SK-N-SH (cell line): ENCODE measurements at regions not wholly inside any gene's neighbourhood (a gene's known extent, or its start where the extent isn't known, plus 50 kb on each side); places are given as distances from the start of the nearest gene placed in this dataset.

ENCODE experiments used
- CTCF ChIA-PET: fragments of 300-600, 350-600 bp; formaldehyde crosslinking; extraction: SDS; loops from one replicate; lab custom pipeline; 2021; lab: Yijun Ruan, JAX
- POLR2A ChIA-PET: fragments of 350-600 bp; sonication (Branson Sonifier 250); formaldehyde crosslinking; extraction: SDS; loops from one replicate; lab custom pipeline; 2020; ENCODE audit warnings: antibody characterized with exemption, inconsistent platforms; lab: Yijun Ruan, JAX
- DNase-seq: peaks from one replicate; pipeline ENCODE4 v3.0.0; 2012
- H2AFZ ChIP-seq: fragments of 200-600 bp; sonication (generic); 2 replicates; pipeline ENCODE4 v1.8.1; 2016; ENCODE audit warnings: antibody characterized with exemption, mild to moderate bottlenecking, low read depth
- H3F3A ChIP-seq: fragments of 200-600 bp; sonication (generic); replicated peaks from 2 replicates; pipeline ENCODE3; 2016; ENCODE audit warnings: antibody characterized with exemption, mild to moderate bottlenecking; ENCODE audit not compliant: insufficient read depth
- H3K27ac ChIP-seq, 2 experiments: fragments of 200-500 bp in 1 of 2; fragments of 200-600 bp in 1 of 2; sonication (Bioruptor generic) in 1 of 2; sonication (generic), shearing (Covaris generic) in 1 of 2; 2 replicates each; pipeline versions ENCODE4 v1.5.1 to v1.6.1; 2014 to 2016; ENCODE audit warnings: low read depth in 2 of 2, inconsistent platforms in 1 of 2, low read length in 1 of 2, mild to moderate bottlenecking in 1 of 2, mixed read lengths in 1 of 2
- H3K27me3 ChIP-seq: fragments of 200-600 bp; sonication (generic), shearing (Covaris generic); 2 replicates; pipeline ENCODE4 v1.6.1; 2016; ENCODE audit warnings: mixed run types; ENCODE audit not compliant: insufficient read depth
- H3K36me3 ChIP-seq, 2 experiments: fragments of 200-500 bp in 1 of 2; fragments of 200-600 bp in 1 of 2; sonication (Bioruptor generic) in 1 of 2; sonication (generic) in 1 of 2; replicated peaks in 1 of 2; 2 replicates each; pipeline versions ENCODE3 to v1.5.1; 2014 to 2016; ENCODE audit warnings: low read length in 1 of 2, mild to moderate bottlenecking in 1 of 2; ENCODE audit not compliant: insufficient read depth in 2 of 2, control insufficient read depth in 1 of 2
- H3K4me1 ChIP-seq, 2 experiments: fragments of 200-500 bp in 1 of 2; fragments of 200-600 bp in 1 of 2; sonication (Bioruptor generic) in 1 of 2; sonication (generic), shearing (Covaris generic) in 1 of 2; 2 replicates each; pipeline versions ENCODE4 v1.5.1 to v1.6.1; 2014 to 2016; ENCODE audit warnings: low read depth in 1 of 2, low read length in 1 of 2, mixed run types in 1 of 2; ENCODE audit not compliant: insufficient read depth in 2 of 2, control insufficient read depth in 1 of 2
- H3K4me2 ChIP-seq: fragments of 200-600 bp; sonication (generic), shearing (Covaris generic); 2 replicates; pipeline ENCODE4 v1.6.1; 2017; ENCODE audit warnings: mixed run types
- H3K4me3 ChIP-seq, 2 experiments: fragments of 200-500 bp in 1 of 2; fragments of 200-600 bp in 1 of 2; sonication (Bioruptor generic) in 1 of 2; sonication (generic), shearing (Covaris generic) in 1 of 2; 2 replicates each; pipeline versions ENCODE4 v1.5.1 to v1.8.1; 2014 to 2016; ENCODE audit warnings: low read depth in 2 of 2, inconsistent platforms in 1 of 2, low read length in 1 of 2, mild to moderate bottlenecking in 1 of 2, mixed read lengths in 1 of 2, moderate library complexity in 1 of 2
- H3K79me2 ChIP-seq: fragments of 200-600 bp; sonication (generic); 2 replicates; pipeline ENCODE4 v1.8.1; 2017; ENCODE audit warnings: mild to moderate bottlenecking; ENCODE audit not compliant: insufficient read depth
- H3K9ac ChIP-seq: fragments of 200-600 bp; sonication (generic); 2 replicates; pipeline ENCODE4 v1.6.1; 2017; ENCODE audit warnings: mixed run types
- H3K9me2 ChIP-seq: fragments of 200-600 bp; sonication (generic); 2 replicates; pipeline ENCODE4 v1.6.1; 2017; ENCODE audit warnings: mixed run types
- H3K9me3 ChIP-seq: fragments of 200-600 bp; sonication (generic); 2 replicates; pipeline ENCODE4 v1.6.1; 2017; ENCODE audit warnings: mixed run types, mild to moderate bottlenecking, moderate library complexity
- H4K20me1 ChIP-seq: fragments of 200-600 bp; sonication (generic); 2 replicates; pipeline ENCODE4 v1.6.1; 2017; ENCODE audit warnings: mild to moderate bottlenecking, mixed run types; ENCODE audit not compliant: insufficient read depth
- EZH2phosphoT487 ChIP-seq: fragments of 200-600 bp; sonication (generic); IDR thresholded peaks from 2 replicates; pipeline ENCODE4 v1.6.1; 2017; ENCODE audit warnings: low read depth, mixed run types, mild to moderate bottlenecking, antibody characterized with exemption, moderate library complexity, borderline replicate concordance
- FOSL2 ChIP-seq: IDR thresholded peaks from 2 replicates; pipeline ENCODE4 v1.4.0; 2012; ENCODE audit warnings: low read depth, mild to moderate bottlenecking, moderate library complexity, borderline replicate concordance
- GATA2 ChIP-seq: sonication (generic); formaldehyde crosslinking; IDR thresholded peaks from 2 replicates; pipeline ENCODE4 v1.5.0; 2020; ENCODE audit warnings: mild to moderate bottlenecking, missing genetic modification reagents
- IRF3 ChIP-seq: fragments of 150-350 bp; IDR thresholded peaks from 2 replicates; pipeline ENCODE4 v1.6.1; 2016; ENCODE audit warnings: mild to moderate bottlenecking, low read depth, low read length
- MXI1 ChIP-seq: IDR thresholded peaks from 2 replicates; pipeline ENCODE4 v1.6.1; 2012; ENCODE audit warnings: mild to moderate bottlenecking, low read depth, low read length, improper control_type of control experiment
- NFIC ChIP-seq: IDR thresholded peaks from 2 replicates; pipeline ENCODE4 v1.4.0; 2012; ENCODE audit warnings: borderline replicate concordance
- PBX3 ChIP-seq: IDR thresholded peaks from 2 replicates; pipeline ENCODE4; 2012
- RCOR1 ChIP-seq: fragments of 150-350 bp; IDR thresholded peaks from 2 replicates; pipeline ENCODE4 v1.6.1; 2017; ENCODE audit warnings: antibody characterized with exemption, low read length
- RXRA ChIP-seq: IDR thresholded peaks from 2 replicates; pipeline ENCODE4 v1.4.0; 2012; ENCODE audit warnings: low read depth, mild to moderate bottlenecking, borderline replicate concordance
- TCF12 ChIP-seq: IDR thresholded peaks from 2 replicates; pipeline ENCODE4 v1.4.0; 2012
- USF1 ChIP-seq: IDR thresholded peaks from 2 replicates; pipeline ENCODE4 v1.4.0; 2012; ENCODE audit warnings: low read depth, borderline replicate concordance
- USF2 ChIP-seq: fragments of 150-350 bp; IDR thresholded peaks from 2 replicates; pipeline ENCODE4 v1.6.1; 2017; ENCODE audit warnings: antibody characterized with exemption, low read length, low read depth, borderline replicate concordance
- WGBS: methylation state at CpG from one replicate; pipeline ENCODE4 v1.1.6; 2017; ENCODE audit warnings: low lambda C conversion rate; 5-methylcytosine and 5-hydroxymethylcytosine counted together
- TF ChIP-seq, protein P1 (sequence below): fragments of 200-600 bp; sonication (generic); IDR thresholded peaks from 2 replicates; pipeline ENCODE4 v1.6.1; 2017; ENCODE audit warnings: antibody characterized with exemption, mild to moderate bottlenecking, moderate library complexity

DNA sequence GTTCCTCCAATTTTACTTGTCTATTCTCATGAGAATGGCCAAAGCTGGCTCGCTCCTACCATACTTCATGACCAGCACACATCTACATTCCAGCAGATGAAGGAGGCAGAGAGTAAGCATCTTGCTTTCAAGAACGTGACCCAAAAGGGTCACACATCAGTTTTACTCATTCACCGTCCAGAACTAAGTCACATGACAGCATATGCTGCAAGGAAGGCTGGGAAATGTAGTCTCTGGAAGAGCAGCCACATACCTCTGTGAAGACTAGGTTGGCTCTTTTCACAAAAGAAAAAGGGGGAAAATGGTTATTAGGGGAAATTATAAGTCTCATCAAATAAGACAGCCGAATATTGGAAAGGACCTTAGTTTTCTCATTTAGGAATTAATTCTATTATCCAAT lies 835.3 kb downstream of the EPHA4 start:
- H3K27ac ChIP-seq: no peak overlapping the region
- TF ChIP-seq RCOR1: no peak
- peak; percentile 65 for TF ChIP-seq USF1
- H2AFZ ChIP-seq: no peak overlapping the region
- no peaks in the 10 kb centered on the region for H3K79me2 ChIP-seq
- no peaks in the 10 kb centered on the region for H4K20me1 ChIP-seq
- no peaks in the 10 kb centered on the region for H3K9me2 ChIP-seq
- DNase-seq: no peak
- H3K4me3 ChIP-seq: no peak overlapping the region
- H3K4me1 ChIP-seq: no peaks in the 10 kb centered on the region
- no peaks in the 10 kb centered on the region for H3K9me3 ChIP-seq
- H3K36me3 ChIP-seq: no peaks in the 10 kb centered on the region
- ChIA-PET POLR2A (no interaction called here), CTCF (interaction anchor here (0.8 kb wide), 1 partner anchor 53 kb away, joined by 3 read pairs; no protein-coding TSS in a partner anchor)
- no peak overlapping the region for H3K9ac ChIP-seq
- no peak overlapping the region for H3K4me2 ChIP-seq
- no peaks in the 10 kb centered on the region for H3F3A ChIP-seq
- WGBS: 0% methylated on average over 4 of the region's 4 CpGs
- H3K27me3 ChIP-seq: no peaks in the 10 kb centered on the region

DNA sequence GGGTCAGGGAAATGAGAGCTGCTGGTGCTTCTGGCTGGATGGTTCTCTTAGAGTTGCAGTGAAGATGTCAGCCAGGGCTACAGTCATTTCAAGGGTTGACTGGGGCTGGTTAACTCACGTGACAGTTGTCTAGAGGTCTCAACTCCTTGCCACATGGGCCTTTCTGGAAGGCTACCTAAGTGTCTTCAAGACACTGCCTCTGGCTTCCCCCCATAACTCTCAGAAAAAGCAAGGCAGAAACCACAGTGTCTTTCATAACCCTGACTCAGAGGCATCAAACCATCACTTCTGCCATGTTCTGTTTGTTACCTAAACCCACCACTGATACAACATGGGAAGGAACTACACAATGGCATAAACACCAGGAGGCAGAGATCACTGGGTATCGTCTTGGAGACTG lies 828.9 kb downstream of the EPHA4 start:
- Histone ChIP-seq H3K4me1 (no peaks in the 10 kb centered on the region), H3K4me2 (no peak overlapping the region), H3K36me3 (no peaks in the 10 kb centered on the region), H4K20me1 (no peaks in the 10 kb centered on the region), H3K9me3 (no peaks in the 10 kb centered on the region), H3K9me2 (no peaks in the 10 kb centered on the region), H3K4me3 (no peak overlapping the region), H3K9ac (no peak overlapping the region), H3F3A (no peaks in the 10 kb centered on the region), H2AFZ (no peak overlapping the region), H3K79me2 (no peaks in the 10 kb centered on the region), H3K27ac (no peak overlapping the region), H3K27me3 (no peaks in the 10 kb centered on the region)
- ChIA-PET CTCF (no interaction called here), POLR2A (no interaction called here)
- 2% methylated on average over 2 of the region's 2 CpGs for WGBS
- TF ChIP-seq USF2: no peak
- TF ChIP-seq EZH2phosphoT487: no peak
- no peak for TF ChIP-seq PBX3
- no peak for TF ChIP-seq NFIC
- no peak for TF ChIP-seq FOSL2
- no peak for DNase-seq

DNA sequence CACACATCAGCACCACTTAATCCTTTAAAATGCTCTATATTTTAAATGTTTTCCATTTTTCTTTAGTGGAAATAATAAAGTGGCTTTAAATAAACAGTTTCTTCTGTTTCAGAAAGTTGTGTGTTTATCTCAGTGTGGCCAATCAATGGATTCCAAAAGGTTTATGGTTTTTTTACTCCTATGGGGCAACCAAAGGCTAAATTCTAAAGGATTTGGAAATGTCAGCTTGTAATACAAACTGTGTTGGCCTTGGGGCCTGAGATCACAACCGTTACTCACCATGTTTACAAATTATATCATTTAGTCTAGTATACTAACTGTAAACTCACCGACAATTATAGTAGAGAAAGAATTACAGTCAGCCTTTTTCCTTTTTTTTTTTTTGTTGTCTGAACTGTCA lies 827.2 kb downstream of the EPHA4 start:
- H3K79me2 ChIP-seq: no peaks in the 10 kb centered on the region
- 2% methylated on average over 2 of the region's 2 CpGs for WGBS
- CTCF ChIA-PET: no interaction called here
- no peak for TF ChIP-seq RXRA
- TF ChIP-seq, protein P1, sequence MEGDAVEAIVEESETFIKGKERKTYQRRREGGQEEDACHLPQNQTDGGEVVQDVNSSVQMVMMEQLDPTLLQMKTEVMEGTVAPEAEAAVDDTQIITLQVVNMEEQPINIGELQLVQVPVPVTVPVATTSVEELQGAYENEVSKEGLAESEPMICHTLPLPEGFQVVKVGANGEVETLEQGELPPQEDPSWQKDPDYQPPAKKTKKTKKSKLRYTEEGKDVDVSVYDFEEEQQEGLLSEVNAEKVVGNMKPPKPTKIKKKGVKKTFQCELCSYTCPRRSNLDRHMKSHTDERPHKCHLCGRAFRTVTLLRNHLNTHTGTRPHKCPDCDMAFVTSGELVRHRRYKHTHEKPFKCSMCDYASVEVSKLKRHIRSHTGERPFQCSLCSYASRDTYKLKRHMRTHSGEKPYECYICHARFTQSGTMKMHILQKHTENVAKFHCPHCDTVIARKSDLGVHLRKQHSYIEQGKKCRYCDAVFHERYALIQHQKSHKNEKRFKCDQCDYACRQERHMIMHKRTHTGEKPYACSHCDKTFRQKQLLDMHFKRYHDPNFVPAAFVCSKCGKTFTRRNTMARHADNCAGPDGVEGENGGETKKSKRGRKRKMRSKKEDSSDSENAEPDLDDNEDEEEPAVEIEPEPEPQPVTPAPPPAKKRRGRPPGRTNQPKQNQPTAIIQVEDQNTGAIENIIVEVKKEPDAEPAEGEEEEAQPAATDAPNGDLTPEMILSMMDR: no peak
- no peak for TF ChIP-seq IRF3
- no peak for TF ChIP-seq MXI1
- TF ChIP-seq GATA2 (CRISPR knock-in tag): no peak
- TF ChIP-seq TCF12: no peak
- H4K20me1 ChIP-seq: no peaks in the 10 kb centered on the region
- no peaks in the 10 kb centered on the region for H3K4me1 ChIP-seq
- no peaks in the 10 kb centered on the region for H3K9me2 ChIP-seq
- POLR2A ChIA-PET: no interaction called here
- H3K4me2 ChIP-seq: no peak overlapping the region
- DNase-seq: no peak
- H3K4me3 ChIP-seq: no peak overlapping the region
- H3K27me3 ChIP-seq: no peaks in the 10 kb centered on the region
- H3K9me3 ChIP-seq: no peaks in the 10 kb centered on the region
- H3K36me3 ChIP-seq: no peaks in the 10 kb centered on the region
- H3K27ac ChIP-seq: no peak overlapping the region
- no peaks in the 10 kb centered on the region for H3F3A ChIP-seq
- no peak overlapping the region for H3K9ac ChIP-seq
- H2AFZ ChIP-seq: no peak overlapping the region
